Vagina (tissue), 2 donors: ENCODE measurements at regions not wholly inside any gene's neighbourhood (a gene's known extent, or its start where the extent isn't known, plus 50 kb on each side); places are given as distances from the start of the nearest gene placed in this dataset.

ENCODE experiments used
- CTCF ChIP-seq, 3 experiments: fragments of 450-650 bp in 2 of 3; fragments of 200-600 bp in 1 of 3; sonication (generic) in 1 of 3; IDR thresholded peaks; one replicate each; pipeline ENCODE4 v1.5.1; 2017 to 2019; ENCODE audit warnings: antibody characterized with exemption in 3 of 3, mild to moderate bottlenecking in 2 of 3, moderate library complexity in 2 of 3
- POLR2A ChIP-seq, 2 donors: fragments of 450-650 bp; IDR thresholded peaks; one replicate each; pipeline ENCODE4 v1.6.1; 2017; ENCODE audit warnings: antibody characterized with exemption in 2 of 2, mild to moderate bottlenecking in 2 of 2, moderate library complexity in 2 of 2

- no peak for TF ChIP-seq POLR2A (IDR thresholded peaks at IDR 0.05)
- TF ChIP-seq CTCF (IDR thresholded peaks at IDR 0.05) = no peak
These were observed 98.3 kb upstream of the SELENOK start for GRCh38 chr3:53989946-53990345.
